ENCODE measurements at regions not wholly inside any gene's neighbourhood (a gene's known extent, or its start where the extent isn't known, plus 50 kb on each side); places are given as distances from the start of the nearest gene placed in this dataset.
"Not testable (repeated sequence)": the region's sequence is repeated elsewhere in the genome, so short reads cannot be mapped to it uniquely, and the experiment has no call there.

DNA sequence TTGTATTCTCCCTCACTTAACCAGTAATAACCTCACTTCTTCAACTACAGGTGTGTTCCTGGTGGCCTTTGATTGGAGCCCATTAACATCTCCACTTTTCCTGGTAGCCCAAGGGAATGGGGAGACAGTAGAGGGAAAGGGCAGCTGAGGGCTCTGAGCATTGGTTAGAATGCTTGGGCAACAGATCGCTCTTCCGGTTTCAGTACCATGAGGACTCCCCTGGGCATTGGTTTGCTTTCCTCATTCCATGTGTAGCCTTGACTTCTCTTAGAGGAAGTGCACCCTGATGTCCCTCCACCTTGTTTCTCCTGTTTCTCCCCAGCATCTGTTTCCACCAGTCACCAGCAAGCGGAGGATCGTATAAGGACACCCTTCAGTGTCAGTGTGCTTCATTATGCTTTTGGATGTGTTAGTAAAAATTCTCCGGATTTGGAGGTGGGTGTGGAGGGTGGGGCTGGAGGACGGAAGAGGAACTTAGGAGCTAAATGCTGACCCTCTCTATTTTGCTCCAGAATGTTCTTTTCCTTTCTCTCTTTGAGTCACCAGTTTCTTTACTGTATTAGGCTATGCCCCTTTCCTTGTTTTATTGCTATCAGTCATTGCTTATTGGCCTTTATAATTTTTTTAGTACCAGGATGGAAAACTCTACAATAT lies 50.6 kb upstream of the ZNG1B start:
- not testable (repeated sequence) for TF ChIP-seq POLR2AphosphoS5, POLR2A (IDR thresholded peaks at IDR 0.05)
- TF ChIP-seq, protein P1, sequence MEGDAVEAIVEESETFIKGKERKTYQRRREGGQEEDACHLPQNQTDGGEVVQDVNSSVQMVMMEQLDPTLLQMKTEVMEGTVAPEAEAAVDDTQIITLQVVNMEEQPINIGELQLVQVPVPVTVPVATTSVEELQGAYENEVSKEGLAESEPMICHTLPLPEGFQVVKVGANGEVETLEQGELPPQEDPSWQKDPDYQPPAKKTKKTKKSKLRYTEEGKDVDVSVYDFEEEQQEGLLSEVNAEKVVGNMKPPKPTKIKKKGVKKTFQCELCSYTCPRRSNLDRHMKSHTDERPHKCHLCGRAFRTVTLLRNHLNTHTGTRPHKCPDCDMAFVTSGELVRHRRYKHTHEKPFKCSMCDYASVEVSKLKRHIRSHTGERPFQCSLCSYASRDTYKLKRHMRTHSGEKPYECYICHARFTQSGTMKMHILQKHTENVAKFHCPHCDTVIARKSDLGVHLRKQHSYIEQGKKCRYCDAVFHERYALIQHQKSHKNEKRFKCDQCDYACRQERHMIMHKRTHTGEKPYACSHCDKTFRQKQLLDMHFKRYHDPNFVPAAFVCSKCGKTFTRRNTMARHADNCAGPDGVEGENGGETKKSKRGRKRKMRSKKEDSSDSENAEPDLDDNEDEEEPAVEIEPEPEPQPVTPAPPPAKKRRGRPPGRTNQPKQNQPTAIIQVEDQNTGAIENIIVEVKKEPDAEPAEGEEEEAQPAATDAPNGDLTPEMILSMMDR (IDR thresholded peaks at IDR 0.05), result not testable (repeated sequence)
